ENCODE measurements at regions not wholly inside any gene's neighbourhood (a gene's known extent, or its start where the extent isn't known, plus 50 kb on each side); places are given as distances from the start of the nearest gene placed in this dataset.
A peak's percentile ranks its signal among the peaks of the same experiment; 100 is the strongest.

GRCh38 chr3:170811515-170811914 lies 58.5 kb downstream of the RPL22L1 start:
- ChIA-PET POLR2A (ENCODE audit: low non-redundant PET) (no interaction called here), CTCF (interaction anchor here (0.5 to 2.3 kb wide), 6 partner anchors 25 to 455 kb away, joined by 3 to 28 read pairs (median 4); no protein-coding TSS in a partner anchor)
- BruUV-seq (replicated peaks) = no TSS peak
- H3K36me3 ChIP-seq (ENCODE audit: insufficient read depth, low read length, poor library complexity, severe bottlenecking) = no peaks in the 10 kb centered on the region
- no peak overlapping the region for H3K4me3 ChIP-seq (ENCODE audit: low read depth, low read length, poor library complexity, severe bottlenecking)
- H3K4me1 ChIP-seq (ENCODE audit: insufficient read depth, low read length, poor library complexity, severe bottlenecking) = peaks cover 4% of the 10 kb centered on the region
- H3K27ac ChIP-seq (ENCODE audit: low read depth, low read length, poor library complexity, severe bottlenecking) = no peak overlapping the region
- no peaks in the 10 kb centered on the region for H3K9me3 ChIP-seq (ENCODE audit: low read depth, low read length, poor library complexity, severe bottlenecking)
- intact Hi-C loops (cut with micrococcal nuclease; ENCODE audit: unreplicated experiment) = loop anchor here (5.0 kb wide), 1 partner anchor 499 kb away; no protein-coding TSS in a partner anchor
- no peaks in the 10 kb centered on the region for H3K27me3 ChIP-seq (replicated peaks; ENCODE audit: insufficient read depth, low read depth, low read length, poor library complexity)
- DNase-seq (ENCODE audit: low spot score) = no peak
- no peak for TF ChIP-seq CTCF (conservative IDR thresholded peaks at IDR 0.05; ENCODE audit: low read depth, low read length)
- TF ChIP-seq EZH2 (IDR thresholded peaks at IDR 0.05; ENCODE audit: borderline replicate concordance, low read depth, low read length, poor library complexity, severe bottlenecking) = no peak

- H3K4me3 ChIP-seq (ENCODE audit: low read depth, low read length, poor library complexity, severe bottlenecking) = no peak overlapping the region
- DNase-seq (ENCODE audit: low spot score) = no peak
- no peaks in the 10 kb centered on the region for H3K9me3 ChIP-seq (ENCODE audit: low read depth, low read length, poor library complexity, severe bottlenecking)
- H3K4me1 ChIP-seq (ENCODE audit: insufficient read depth, low read length, poor library complexity, severe bottlenecking) = no peaks in the 10 kb centered on the region
- ChIA-PET POLR2A (ENCODE audit: low non-redundant PET) (no interaction called here), CTCF (interaction anchor here (0.6 to 1.0 kb wide), 4 partner anchors 262 to 771 kb away, joined by 3 to 5 read pairs (median 4); no protein-coding TSS in a partner anchor)
- intact Hi-C loops (cut with micrococcal nuclease; ENCODE audit: unreplicated experiment) = loop anchor here (5.0 to 10.0 kb wide), 4 partner anchors 113 to 1045 kb away; partner anchors contain the start of genes ACTRT3, GPR160 and TERC
- H3K27ac ChIP-seq (ENCODE audit: low read depth, low read length, poor library complexity, severe bottlenecking) = no peak overlapping the region
- H3K27me3 ChIP-seq (replicated peaks; ENCODE audit: insufficient read depth, low read depth, low read length, poor library complexity) = no peaks in the 10 kb centered on the region
- BruUV-seq (replicated peaks) = no TSS peak
- H3K36me3 ChIP-seq (ENCODE audit: insufficient read depth, low read length, poor library complexity, severe bottlenecking) = no peaks in the 10 kb centered on the region
- TF ChIP-seq EZH2 (IDR thresholded peaks at IDR 0.05; ENCODE audit: borderline replicate concordance, low read depth, low read length, poor library complexity, severe bottlenecking) (no peak), CTCF (conservative IDR thresholded peaks at IDR 0.05; ENCODE audit: low read depth, low read length) (no peak)
Measured at GRCh38 chr3:170809975-170810357, 60.0 kb downstream of the RPL22L1 start.

GRCh38 chr3:170809007-170809974 lies 60.7 kb downstream of the RPL22L1 start:
- BruUV-seq (replicated peaks) = no TSS peak

More at GRCh38 chr3:170809007-170809974, 60.7 kb downstream of the RPL22L1 start:
- Histone ChIP-seq H3K27ac (ENCODE audit: low read depth, low read length, poor library complexity, severe bottlenecking) (no peak overlapping the region), H3K4me1 (ENCODE audit: insufficient read depth, low read length, poor library complexity, severe bottlenecking) (no peaks in the 10 kb centered on the region), H3K36me3 (ENCODE audit: insufficient read depth, low read length, poor library complexity, severe bottlenecking) (no peaks in the 10 kb centered on the region), H3K4me3 (ENCODE audit: low read depth, low read length, poor library complexity, severe bottlenecking) (no peak overlapping the region), H3K27me3 (replicated peaks; ENCODE audit: insufficient read depth, low read depth, low read length, poor library complexity) (no peaks in the 10 kb centered on the region), H3K9me3 (ENCODE audit: low read depth, low read length, poor library complexity, severe bottlenecking) (no peaks in the 10 kb centered on the region)
- intact Hi-C loops (cut with micrococcal nuclease; ENCODE audit: unreplicated experiment) = loop anchor here (5.0 to 10.0 kb wide), 3 partner anchors 112 to 1044 kb away; partner anchors contain the start of genes ACTRT3, GPR160 and TERC
- ChIA-PET POLR2A (ENCODE audit: low non-redundant PET) (no interaction called here), CTCF (interaction anchor here (0.6 to 1.0 kb wide), 4 partner anchors 261 to 770 kb away, joined by 3 to 5 read pairs (median 4); no protein-coding TSS in a partner anchor)
- DNase-seq (ENCODE audit: low spot score) = peak; percentile 75
- TF ChIP-seq EZH2 (IDR thresholded peaks at IDR 0.05; ENCODE audit: borderline replicate concordance, low read depth, low read length, poor library complexity, severe bottlenecking) (no peak), CTCF (conservative IDR thresholded peaks at IDR 0.05; ENCODE audit: low read depth, low read length) (peak; percentile 71)

All from A673 (cell line).